ENCODE measurements at regions not wholly inside any gene's neighbourhood (a gene's known extent, or its start where the extent isn't known, plus 50 kb on each side); places are given as distances from the start of the nearest gene placed in this dataset.

DNA sequence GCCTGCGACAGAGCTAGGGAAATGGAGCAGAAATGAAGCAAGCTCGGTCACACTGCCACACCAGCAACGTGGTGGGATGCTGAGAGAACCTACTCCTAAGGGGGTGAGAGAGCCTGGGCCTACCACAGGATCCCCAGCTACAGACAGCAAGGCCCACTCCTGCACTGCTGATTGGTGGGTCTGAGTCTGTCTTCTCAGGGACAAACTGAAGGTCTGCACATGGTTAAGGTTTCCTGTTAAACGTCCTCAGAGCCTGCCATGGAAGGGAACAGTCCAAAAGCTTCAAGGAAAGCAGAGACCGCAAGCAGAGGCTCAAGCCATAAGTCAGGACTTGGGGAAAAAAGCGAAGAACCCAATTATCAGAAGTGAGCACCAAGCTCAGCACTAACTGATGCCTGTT is 53.5 kb upstream of the MED4 start:
- ATAC-seq (ENCODE audit: low FRiP score in 2 of 2): no peak
- no peak overlapping the region for H3K27ac ChIP-seq
- H3K4me1 ChIP-seq: peaks cover 9 to 17% (median 13%) of the 10 kb centered on the region in 4 donors
- no peaks in the 10 kb centered on the region for H3K9me3 ChIP-seq
- TF ChIP-seq POLR2A (IDR thresholded peaks at IDR 0.05) (no peak), POLR2AphosphoS5 (IDR thresholded peaks at IDR 0.05) (no peak), EP300 (IDR thresholded peaks at IDR 0.05) (no peak)
- TF ChIP-seq, protein P1, sequence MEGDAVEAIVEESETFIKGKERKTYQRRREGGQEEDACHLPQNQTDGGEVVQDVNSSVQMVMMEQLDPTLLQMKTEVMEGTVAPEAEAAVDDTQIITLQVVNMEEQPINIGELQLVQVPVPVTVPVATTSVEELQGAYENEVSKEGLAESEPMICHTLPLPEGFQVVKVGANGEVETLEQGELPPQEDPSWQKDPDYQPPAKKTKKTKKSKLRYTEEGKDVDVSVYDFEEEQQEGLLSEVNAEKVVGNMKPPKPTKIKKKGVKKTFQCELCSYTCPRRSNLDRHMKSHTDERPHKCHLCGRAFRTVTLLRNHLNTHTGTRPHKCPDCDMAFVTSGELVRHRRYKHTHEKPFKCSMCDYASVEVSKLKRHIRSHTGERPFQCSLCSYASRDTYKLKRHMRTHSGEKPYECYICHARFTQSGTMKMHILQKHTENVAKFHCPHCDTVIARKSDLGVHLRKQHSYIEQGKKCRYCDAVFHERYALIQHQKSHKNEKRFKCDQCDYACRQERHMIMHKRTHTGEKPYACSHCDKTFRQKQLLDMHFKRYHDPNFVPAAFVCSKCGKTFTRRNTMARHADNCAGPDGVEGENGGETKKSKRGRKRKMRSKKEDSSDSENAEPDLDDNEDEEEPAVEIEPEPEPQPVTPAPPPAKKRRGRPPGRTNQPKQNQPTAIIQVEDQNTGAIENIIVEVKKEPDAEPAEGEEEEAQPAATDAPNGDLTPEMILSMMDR (IDR thresholded peaks at IDR 0.05): no peak
- 72 to 79% methylated on average over 6 of the region's 6 CpGs for WGBS, 2 donors
- no peak for DNase-seq
- no peak overlapping the region for H3K4me3 ChIP-seq
- no peaks in the 10 kb centered on the region for H3K27me3 ChIP-seq
- H3K36me3 ChIP-seq: no peaks in the 10 kb centered on the region

DNA sequence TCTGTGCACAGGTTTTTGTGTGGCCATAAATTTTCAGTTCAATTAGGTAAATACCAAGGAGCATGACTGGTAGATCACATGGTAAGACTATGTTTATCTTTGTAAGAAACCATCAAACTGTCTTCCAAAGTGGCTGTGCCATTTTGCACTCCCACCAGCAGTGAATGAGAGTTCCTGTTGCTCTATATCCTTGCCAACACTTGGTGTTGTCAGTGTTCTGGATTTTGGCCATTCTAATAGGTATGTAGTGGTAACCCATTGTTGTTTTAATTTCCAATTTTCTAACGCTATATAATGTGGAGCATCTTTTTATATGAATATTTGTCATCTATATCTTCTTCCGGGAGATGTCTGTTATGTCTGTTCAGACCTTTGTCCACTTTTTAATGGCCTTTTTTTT is 51.7 kb upstream of the MED4 start:
- H3K36me3 ChIP-seq: no peaks in the 10 kb centered on the region
- H3K27ac ChIP-seq: no peak overlapping the region
- H3K4me1 ChIP-seq: peaks cover 11 to 24% (median 14%) of the 10 kb centered on the region in 4 donors
- whole genome bisulfite sequencing, 2 donors: 98 to 100% methylated on average over 2 of the region's 2 CpGs
- no peaks in the 10 kb centered on the region for H3K9me3 ChIP-seq
- TF ChIP-seq, protein P1 (IDR thresholded peaks at IDR 0.05): no peak
- TF ChIP-seq POLR2A (IDR thresholded peaks at IDR 0.05): no peak
- no peak for TF ChIP-seq POLR2AphosphoS5 (IDR thresholded peaks at IDR 0.05)
- no peak for TF ChIP-seq EP300 (IDR thresholded peaks at IDR 0.05)
- DNase-seq: no peak
- no peak overlapping the region for H3K4me3 ChIP-seq
- ATAC-seq (ENCODE audit: low FRiP score in 2 of 2): no peak
- no peaks in the 10 kb centered on the region for H3K27me3 ChIP-seq

DNA sequence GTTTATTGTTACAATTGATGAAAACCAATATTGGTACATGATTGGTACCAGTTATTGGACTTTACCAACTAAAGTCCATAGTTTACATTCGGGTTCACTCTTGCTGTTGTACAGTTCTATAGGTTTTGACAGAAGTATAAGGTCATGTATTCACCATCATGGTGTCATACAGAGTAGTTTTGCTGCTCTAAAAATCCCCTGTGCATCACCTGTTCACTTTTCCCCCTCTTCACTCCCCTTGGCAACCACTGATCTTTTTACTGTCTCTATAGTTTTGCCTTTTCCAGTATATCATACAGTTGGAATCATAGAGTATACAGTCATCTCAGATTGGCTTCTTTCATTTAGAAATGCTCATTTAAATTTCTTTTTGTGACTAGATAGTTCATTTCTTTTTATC is 51.2 kb upstream of the MED4 start:
- Histone ChIP-seq H3K27ac (no peak overlapping the region), H3K36me3 (no peaks in the 10 kb centered on the region), H3K4me1 (peaks cover 11 to 24% (median 13%) of the 10 kb centered on the region in 4 donors), H3K9me3 (no peaks in the 10 kb centered on the region), H3K4me3 (no peak overlapping the region), H3K27me3 (no peaks in the 10 kb centered on the region)
- TF ChIP-seq EP300 (IDR thresholded peaks at IDR 0.05): no peak
- ATAC-seq (ENCODE audit: low FRiP score in 2 of 2) (no peak), DNase-seq (no peak)
- WGBS, 2 donors: 96 to 100% methylated on average over 1 of the region's 1 CpG

Data from upper lobe of left lung (tissue), 6 donors.